ENCODE measurements at regions not wholly inside any gene's neighbourhood (a gene's known extent, or its start where the extent isn't known, plus 50 kb on each side); places are given as distances from the start of the nearest gene placed in this dataset.

DNA sequence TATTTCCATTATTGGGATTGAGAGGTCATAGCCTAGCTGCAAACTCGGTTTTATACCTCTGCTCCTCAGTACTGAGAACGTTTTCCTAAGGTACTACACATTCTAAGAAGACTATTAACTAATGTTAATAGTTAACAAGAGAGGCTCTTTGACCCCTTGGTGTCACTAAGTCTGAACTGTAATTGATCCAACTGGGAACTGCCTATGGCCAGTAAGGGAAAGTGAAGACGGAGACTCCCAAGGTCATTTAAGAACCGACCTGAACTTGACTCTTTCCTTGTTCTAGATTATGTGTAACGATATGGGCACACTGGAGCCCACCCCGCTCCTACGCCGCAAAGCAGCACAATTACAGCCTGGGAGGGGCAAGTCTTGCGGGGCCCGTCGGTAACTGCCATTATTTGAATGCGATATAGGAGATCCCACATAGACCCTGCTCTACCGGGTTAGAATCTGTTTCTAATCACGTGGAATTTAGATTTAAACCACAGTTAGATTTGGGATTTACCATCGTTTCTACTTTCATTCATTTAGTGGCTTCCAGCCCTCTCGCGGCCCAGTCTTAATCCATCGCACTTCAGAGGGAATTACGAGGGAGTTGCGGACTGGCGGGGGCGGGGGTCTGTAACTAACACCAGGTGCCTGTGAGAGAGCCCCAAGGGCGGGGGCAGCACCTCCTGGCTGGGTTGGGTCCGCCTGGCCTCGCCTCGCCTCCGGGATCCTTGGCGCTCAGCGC, 84.1 kb upstream of the EPB41L3 start:
- peaks cover 11% of the 10 kb centered on the region for H3K4me1 ChIP-seq
- H3K27me3 ChIP-seq = peaks cover 18% of the 10 kb centered on the region
- H3K27ac ChIP-seq = peak overlapping the region; percentile 79
- no peaks in the 10 kb centered on the region for H3K9me3 ChIP-seq
- H3K36me3 ChIP-seq = no peaks in the 10 kb centered on the region
- DNase-seq (no peak), ATAC-seq (no peak)
- intact Hi-C loops (cut with DNase I) = no loop called here
- peak overlapping the region; percentile 64 for H3K4me3 ChIP-seq
- TF ChIP-seq, protein P1, sequence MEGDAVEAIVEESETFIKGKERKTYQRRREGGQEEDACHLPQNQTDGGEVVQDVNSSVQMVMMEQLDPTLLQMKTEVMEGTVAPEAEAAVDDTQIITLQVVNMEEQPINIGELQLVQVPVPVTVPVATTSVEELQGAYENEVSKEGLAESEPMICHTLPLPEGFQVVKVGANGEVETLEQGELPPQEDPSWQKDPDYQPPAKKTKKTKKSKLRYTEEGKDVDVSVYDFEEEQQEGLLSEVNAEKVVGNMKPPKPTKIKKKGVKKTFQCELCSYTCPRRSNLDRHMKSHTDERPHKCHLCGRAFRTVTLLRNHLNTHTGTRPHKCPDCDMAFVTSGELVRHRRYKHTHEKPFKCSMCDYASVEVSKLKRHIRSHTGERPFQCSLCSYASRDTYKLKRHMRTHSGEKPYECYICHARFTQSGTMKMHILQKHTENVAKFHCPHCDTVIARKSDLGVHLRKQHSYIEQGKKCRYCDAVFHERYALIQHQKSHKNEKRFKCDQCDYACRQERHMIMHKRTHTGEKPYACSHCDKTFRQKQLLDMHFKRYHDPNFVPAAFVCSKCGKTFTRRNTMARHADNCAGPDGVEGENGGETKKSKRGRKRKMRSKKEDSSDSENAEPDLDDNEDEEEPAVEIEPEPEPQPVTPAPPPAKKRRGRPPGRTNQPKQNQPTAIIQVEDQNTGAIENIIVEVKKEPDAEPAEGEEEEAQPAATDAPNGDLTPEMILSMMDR (IDR thresholded peaks at IDR 0.05) = no peak

DNA sequence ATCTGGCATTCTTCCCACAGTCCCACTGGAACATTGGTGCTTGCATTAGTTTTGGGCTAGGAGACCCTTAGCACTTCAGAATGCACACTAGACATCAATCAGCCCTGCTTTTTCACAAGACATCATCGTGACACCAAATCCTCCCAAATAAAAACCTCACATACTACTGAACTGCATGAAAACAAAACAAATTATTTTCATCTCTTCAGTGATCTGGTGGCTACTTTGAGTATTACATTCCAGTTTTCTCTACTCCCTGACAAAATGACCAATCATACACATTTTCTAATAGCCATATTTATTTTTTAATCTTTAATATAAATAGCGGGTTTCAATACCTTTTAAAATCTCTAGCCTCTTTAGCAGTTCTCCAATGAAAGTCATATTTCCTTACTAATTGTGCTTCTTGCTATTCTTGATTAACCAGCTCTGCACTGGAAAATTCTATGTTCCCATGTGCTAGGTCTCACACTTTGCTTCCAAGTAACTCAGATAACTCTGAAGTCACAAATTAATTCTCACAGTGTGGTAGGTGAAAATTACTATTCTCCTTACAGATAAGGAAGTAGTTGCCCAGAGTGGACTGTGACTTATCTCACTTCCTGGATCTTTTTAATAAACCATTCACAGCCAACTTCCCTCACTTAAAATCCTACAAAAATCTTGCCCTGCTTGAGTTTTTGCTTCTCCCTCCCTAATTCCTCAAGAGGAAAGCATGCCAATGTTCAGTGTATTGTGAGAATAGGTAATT, 82.5 kb upstream of the EPB41L3 start:
- no peaks in the 10 kb centered on the region for H3K9me3 ChIP-seq
- H3K27ac ChIP-seq = no peak overlapping the region
- H3K27me3 ChIP-seq = peaks cover 18% of the 10 kb centered on the region
- no peak for DNase-seq
- ATAC-seq = no peak
- intact Hi-C loops (cut with DNase I) = no loop called here
- no peaks in the 10 kb centered on the region for H3K36me3 ChIP-seq
- peaks cover 11% of the 10 kb centered on the region for H3K4me1 ChIP-seq
- TF ChIP-seq, protein P1 (IDR thresholded peaks at IDR 0.05) = no peak
- H3K4me3 ChIP-seq = no peak overlapping the region

DNA sequence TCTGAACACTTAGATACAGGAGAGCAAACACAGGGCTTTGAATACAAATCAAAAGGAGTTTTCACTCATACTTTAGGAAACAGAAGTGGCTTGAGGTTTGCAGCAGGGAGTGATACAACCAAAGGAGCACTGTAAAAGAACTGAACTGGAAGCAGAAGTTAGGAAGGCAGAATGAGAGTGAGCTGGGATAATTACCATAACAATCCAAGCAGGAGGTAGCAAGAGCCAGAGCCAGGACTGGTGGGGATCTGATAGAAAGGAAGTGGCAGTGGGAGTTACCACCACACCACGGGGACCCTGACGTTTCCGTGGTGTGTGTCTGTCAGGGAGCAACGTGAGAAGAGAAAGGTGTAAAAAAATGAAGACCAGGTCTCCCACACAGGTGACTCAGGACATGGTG, 81.3 kb upstream of the EPB41L3 start:
- Histone ChIP-seq H3K27me3 (peaks cover 18% of the 10 kb centered on the region), H3K36me3 (no peaks in the 10 kb centered on the region), H3K9me3 (no peaks in the 10 kb centered on the region), H3K27ac (no peak overlapping the region), H3K4me3 (no peak overlapping the region), H3K4me1 (peaks cover 11% of the 10 kb centered on the region)
- ATAC-seq (no peak), DNase-seq (no peak)
- TF ChIP-seq, protein P1 (IDR thresholded peaks at IDR 0.05) = no peak
- intact Hi-C loops (cut with DNase I) = no loop called here

DNA sequence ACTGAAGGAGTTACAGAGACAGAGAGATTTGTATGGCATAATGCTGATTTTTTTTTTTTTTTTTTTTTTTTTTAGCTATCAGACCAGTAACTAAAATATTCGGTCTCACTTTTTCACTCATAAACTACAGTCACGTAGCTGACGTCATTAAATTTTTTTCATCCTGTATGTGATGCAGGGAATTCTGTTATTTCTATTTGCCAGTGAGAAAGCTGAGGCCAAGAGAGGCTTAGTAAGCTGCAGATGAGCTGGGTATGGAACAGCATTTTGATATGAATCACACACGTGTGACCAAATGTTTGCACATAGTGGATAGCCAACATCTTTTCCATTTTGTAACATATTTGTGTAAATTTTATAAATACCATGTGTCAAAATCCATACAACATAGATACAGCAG, 79.1 kb upstream of the EPB41L3 start:
- H3K9me3 ChIP-seq = no peaks in the 10 kb centered on the region
- H3K4me1 ChIP-seq = peaks cover 6% of the 10 kb centered on the region
- H3K4me3 ChIP-seq = no peak overlapping the region
- intact Hi-C loops (cut with DNase I) = no loop called here
- DNase-seq = no peak
- H3K27me3 ChIP-seq = peaks cover 13% of the 10 kb centered on the region
- TF ChIP-seq, protein P1 (IDR thresholded peaks at IDR 0.05) = no peak
- no peaks in the 10 kb centered on the region for H3K36me3 ChIP-seq
- H3K27ac ChIP-seq = no peak overlapping the region
- ATAC-seq = no peak

DNA sequence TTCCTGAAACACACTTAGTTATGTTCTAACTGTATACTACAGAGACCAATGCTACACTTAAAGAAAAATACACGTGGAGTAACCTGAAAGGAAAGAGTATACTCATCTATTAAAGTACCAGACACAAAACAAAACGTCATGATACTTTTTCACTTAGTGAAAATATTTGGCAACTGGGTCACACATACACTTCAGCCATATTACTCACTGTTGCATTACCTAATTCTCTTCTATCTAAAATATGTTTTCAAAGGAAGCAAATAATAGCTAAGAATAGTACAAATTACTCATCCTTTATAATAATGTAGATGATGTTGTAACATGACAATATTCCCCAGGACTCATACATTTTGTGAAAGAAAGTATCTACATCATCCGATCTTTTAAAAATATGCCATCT, 76.5 kb upstream of the EPB41L3 start:
- TF ChIP-seq, protein P1 (IDR thresholded peaks at IDR 0.05) = no peak
- H3K4me3 ChIP-seq = no peak overlapping the region
- no peak overlapping the region for H3K27ac ChIP-seq
- no peak for ATAC-seq
- no peaks in the 10 kb centered on the region for H3K27me3 ChIP-seq
- no peaks in the 10 kb centered on the region for H3K9me3 ChIP-seq
- no peaks in the 10 kb centered on the region for H3K36me3 ChIP-seq
- DNase-seq = no peak
- intact Hi-C loops (cut with DNase I) = no loop called here
- H3K4me1 ChIP-seq = no peaks in the 10 kb centered on the region
